ENCODE measurements at regions not wholly inside any gene's neighbourhood (a gene's known extent, or its start where the extent isn't known, plus 50 kb on each side); places are given as distances from the start of the nearest gene placed in this dataset.
A peak's percentile ranks its signal among the peaks of the same experiment; 100 is the strongest.

DNA sequence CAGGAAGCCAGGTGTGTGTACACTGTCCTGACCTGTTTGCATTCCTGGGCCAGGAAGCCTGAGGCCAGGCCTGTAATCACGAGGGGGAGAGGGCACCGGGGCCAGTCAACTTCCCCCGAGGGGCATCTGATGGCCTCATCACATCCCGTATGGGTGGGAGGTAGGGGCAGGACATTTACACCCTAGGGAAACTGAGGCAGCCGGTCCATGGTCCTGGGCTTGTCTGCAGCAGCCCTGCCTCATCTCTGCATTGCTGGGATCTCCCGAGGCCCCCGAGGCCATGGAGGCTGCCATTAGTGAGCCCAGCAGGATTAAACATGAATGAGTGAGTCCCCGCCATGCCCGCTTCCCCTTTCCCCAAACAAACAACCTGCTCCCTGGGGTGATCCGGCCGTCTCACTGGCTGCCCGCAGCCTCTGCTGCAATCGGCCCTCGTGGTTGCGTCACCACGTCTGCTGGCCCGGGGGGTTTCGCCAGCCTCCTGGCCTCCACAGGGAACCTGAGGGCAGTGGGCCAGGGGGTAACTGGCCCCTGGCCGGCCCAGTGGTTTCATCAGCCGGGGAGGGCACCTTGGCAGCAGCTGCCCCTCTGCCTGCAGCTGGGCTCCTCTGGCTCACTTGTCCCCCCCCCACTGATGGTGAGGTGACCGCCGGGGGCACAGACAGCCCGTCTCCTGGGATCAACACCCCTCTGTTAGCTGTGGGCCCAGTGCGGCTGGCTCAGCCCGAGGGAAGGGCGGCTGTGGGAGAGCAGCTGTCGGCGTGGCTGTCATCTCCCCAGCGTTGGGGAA is 88.3 kb upstream of the GSE1 start (continued):
- TF ChIP-seq, protein P1, sequence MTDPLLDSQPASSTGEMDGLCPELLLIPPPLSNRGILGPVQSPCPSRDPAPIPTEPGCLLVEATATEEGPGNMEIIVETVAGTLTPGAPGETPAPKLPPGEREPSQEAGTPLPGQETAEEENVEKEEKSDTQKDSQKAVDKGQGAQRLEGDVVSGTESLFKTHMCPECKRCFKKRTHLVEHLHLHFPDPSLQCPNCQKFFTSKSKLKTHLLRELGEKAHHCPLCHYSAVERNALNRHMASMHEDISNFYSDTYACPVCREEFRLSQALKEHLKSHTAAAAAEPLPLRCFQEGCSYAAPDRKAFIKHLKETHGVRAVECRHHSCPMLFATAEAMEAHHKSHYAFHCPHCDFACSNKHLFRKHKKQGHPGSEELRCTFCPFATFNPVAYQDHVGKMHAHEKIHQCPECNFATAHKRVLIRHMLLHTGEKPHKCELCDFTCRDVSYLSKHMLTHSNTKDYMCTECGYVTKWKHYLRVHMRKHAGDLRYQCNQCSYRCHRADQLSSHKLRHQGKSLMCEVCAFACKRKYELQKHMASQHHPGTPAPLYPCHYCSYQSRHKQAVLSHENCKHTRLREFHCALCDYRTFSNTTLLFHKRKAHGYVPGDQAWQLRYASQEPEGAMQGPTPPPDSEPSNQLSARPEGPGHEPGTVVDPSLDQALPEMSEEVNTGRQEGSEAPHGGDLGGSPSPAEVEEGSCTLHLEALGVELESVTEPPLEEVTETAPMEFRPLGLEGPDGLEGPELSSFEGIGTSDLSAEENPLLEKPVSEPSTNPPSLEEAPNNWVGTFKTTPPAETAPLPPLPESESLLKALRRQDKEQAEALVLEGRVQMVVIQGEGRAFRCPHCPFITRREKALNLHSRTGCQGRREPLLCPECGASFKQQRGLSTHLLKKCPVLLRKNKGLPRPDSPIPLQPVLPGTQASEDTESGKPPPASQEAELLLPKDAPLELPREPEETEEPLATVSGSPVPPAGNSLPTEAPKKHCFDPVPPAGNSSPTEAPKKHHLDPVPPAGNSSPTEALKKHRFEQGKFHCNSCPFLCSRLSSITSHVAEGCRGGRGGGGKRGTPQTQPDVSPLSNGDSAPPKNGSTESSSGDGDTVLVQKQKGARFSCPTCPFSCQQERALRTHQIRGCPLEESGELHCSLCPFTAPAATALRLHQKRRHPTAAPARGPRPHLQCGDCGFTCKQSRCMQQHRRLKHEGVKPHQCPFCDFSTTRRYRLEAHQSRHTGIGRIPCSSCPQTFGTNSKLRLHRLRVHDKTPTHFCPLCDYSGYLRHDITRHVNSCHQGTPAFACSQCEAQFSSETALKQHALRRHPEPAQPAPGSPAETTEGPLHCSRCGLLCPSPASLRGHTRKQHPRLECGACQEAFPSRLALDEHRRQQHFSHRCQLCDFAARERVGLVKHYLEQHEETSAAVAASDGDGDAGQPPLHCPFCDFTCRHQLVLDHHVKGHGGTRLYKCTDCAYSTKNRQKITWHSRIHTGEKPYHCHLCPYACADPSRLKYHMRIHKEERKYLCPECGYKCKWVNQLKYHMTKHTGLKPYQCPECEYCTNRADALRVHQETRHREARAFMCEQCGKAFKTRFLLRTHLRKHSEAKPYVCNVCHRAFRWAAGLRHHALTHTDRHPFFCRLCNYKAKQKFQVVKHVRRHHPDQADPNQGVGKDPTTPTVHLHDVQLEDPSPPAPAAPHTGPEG (CRISPR knock-in tag; IDR thresholded peaks at IDR 0.05): no peak
- TF ChIP-seq ZNF256 (CRISPR knock-in tag; conservative IDR thresholded peaks at IDR 0.05) (no peak), ZSCAN21 (CRISPR knock-in tag; IDR thresholded peaks at IDR 0.05; ENCODE audit: borderline replicate concordance) (peak; percentile 77), TBL1XR1 (IDR thresholded peaks at IDR 0.05; ENCODE audit: borderline replicate concordance, low read length, partially characterized antibody) (peak; percentile 85), ZNF230 (CRISPR knock-in tag; IDR thresholded peaks at IDR 0.05) (no peak; the same call in 1 of the 2 replicates), ESRRA (CRISPR knock-in tag; IDR thresholded peaks at IDR 0.05; ENCODE audit: low read depth) (no peak; the same call in 1 of the 2 replicates), ZNF263 (CRISPR knock-in tag; IDR thresholded peaks at IDR 0.05) (peak; percentile 43), SNRNP70 (IDR thresholded peaks at IDR 0.05; ENCODE audit: low read depth, low read length) (no peak), ZZZ3 (CRISPR knock-in tag; IDR thresholded peaks at IDR 0.05; ENCODE audit: borderline replicate concordance) (no peak; the same call in none of the 2 replicates), ARID2 (CRISPR knock-in tag; IDR thresholded peaks at IDR 0.05; ENCODE audit: borderline replicate concordance) (peak; percentile 98), SUZ12 (IDR thresholded peaks at IDR 0.05; ENCODE audit: low read depth, low read length) (no peak), CREM (IDR thresholded peaks at IDR 0.05) (peak; percentile 76), CREM (CRISPR knock-in tag; IDR thresholded peaks at IDR 0.05) (no peak), TMF1 (CRISPR knock-in tag; IDR thresholded peaks at IDR 0.05; ENCODE audit: low read depth) (peak; percentile 95), ATF1 (CRISPR knock-in tag; IDR thresholded peaks at IDR 0.05) (no peak), ZC3H13 (CRISPR knock-in tag; IDR thresholded peaks at IDR 0.05) (no peak; the same call in 1 of the 2 replicates), FOXM1 (CRISPR knock-in tag; IDR thresholded peaks at IDR 0.05) (no peak), RFXANK (CRISPR knock-in tag; IDR thresholded peaks at IDR 0.05) (no peak), STAT5B (CRISPR knock-in tag; IDR thresholded peaks at IDR 0.05) (peak; percentile 90; the same call in 1 of the 2 replicates), PRPF4 (IDR thresholded peaks at IDR 0.05; ENCODE audit: low read depth, low read length, poor library complexity, severe bottlenecking) (no peak), NCOA1 (CRISPR knock-in tag; IDR thresholded peaks at IDR 0.05) (peak; percentile 97)
- TF ChIP-seq, protein P2, sequence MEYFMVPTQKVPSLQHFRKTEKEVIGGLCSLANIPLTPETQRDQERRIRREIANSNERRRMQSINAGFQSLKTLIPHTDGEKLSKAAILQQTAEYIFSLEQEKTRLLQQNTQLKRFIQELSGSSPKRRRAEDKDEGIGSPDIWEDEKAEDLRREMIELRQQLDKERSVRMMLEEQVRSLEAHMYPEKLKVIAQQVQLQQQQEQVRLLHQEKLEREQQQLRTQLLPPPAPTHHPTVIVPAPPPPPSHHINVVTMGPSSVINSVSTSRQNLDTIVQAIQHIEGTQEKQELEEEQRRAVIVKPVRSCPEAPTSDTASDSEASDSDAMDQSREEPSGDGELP (IDR thresholded peaks at IDR 0.05; ENCODE audit: borderline replicate concordance, low read depth): peak; percentile 93
- TF ChIP-seq, protein P3, sequence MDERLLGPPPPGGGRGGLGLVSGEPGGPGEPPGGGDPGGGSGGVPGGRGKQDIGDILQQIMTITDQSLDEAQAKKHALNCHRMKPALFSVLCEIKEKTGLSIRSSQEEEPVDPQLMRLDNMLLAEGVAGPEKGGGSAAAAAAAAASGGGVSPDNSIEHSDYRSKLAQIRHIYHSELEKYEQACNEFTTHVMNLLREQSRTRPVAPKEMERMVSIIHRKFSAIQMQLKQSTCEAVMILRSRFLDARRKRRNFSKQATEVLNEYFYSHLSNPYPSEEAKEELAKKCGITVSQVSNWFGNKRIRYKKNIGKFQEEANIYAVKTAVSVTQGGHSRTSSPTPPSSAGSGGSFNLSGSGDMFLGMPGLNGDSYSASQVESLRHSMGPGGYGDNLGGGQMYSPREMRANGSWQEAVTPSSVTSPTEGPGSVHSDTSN (CRISPR knock-in tag; IDR thresholded peaks at IDR 0.05): no peak; the same call in 1 of the 2 replicates
